GM21423 (cell line): ENCODE measurements at regions not wholly inside any gene's neighbourhood (a gene's known extent, or its start where the extent isn't known, plus 50 kb on each side); places are given as distances from the start of the nearest gene placed in this dataset.

Experiments used
- ATAC-seq: cut with Tn5 transposase; IDR thresholded peaks from one replicate; pipeline ENCODE4 v1.9.1; 2021; ENCODE audit warnings: mild to moderate bottlenecking, moderate library complexity; ENCODE audit not compliant: unreplicated experiment

DNA sequence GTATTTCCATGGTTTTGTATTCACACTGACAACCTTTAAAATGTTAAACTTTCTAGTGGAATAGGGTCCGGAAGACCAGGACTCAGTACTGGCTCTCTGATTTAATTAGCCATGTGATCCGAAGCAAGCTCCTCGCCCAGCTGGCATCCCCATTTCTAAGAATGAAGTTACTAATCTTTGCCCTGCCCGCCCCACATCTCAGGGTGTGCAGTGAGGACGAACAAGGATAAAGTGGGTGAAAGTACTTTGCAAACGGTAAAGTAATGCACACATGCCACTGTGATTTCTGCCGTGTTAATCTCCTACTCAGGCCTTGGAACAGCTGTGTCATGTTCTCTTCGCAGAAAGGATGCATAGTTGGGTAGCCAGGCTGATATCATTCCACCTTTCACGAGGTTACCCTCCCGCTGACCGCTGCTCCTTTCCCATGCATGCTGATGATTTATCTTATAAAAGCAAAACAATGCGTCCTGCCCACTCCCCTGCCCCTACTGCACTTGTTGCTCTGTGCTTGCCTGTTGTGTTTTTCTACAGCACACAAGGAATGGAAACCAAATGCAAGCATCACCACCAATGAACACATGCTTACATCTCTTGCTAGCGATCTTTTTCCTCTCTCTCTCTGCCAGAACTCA is 539.0 kb downstream of the EFNB2 start:
- ATAC-seq, result no peak

DNA sequence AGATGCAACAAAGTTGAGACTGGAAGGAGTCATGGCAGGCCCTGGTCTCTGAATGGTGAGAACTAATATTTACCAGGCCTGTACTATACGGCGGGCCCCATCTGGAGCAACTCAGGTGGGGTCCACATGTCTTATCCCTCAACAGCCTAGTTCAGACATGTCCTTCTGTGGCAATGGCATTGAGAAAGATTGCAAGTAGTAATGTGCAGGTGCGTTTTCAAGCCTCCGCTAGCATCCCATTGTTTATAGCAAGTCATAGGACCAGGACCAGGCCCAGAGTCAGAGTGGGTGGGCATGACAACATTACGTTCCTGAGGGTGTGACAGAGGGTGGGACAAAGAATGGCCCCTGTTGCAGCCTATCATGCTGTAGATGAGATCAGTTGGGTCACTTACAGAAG is 541.1 kb downstream of the EFNB2 start:
- no peak for ATAC-seq

DNA sequence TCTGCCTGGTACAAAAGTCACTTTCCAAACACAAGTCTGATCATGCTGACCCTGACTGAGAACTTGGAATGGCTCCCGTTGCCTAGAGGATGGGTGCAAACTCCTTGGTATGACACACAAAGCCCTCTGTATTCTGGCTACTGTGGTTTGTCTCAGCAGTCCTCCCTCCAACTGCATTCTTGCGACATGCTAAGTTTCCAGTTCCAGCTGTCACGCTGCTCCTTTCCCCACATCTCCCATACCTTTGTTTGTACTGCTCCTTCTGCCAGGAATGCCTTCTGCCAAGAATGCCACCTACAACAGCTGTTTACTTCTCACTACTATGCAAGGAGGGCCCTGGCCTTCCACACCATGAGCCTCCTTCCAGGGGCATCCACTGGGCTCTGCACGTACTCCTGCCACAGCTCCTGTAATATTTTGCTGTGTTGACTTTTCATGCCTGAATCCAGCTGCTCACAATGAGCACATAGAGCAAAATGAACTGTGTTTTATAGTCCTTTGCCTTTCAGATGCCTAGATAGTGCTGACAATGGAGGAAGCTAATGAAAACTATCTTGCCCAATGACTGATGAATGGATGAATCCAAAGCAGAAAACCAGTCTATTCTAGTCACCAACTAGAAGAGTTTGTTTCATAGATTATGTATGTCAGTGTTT is 543.7 kb downstream of the EFNB2 start:
- no peak for ATAC-seq

DNA sequence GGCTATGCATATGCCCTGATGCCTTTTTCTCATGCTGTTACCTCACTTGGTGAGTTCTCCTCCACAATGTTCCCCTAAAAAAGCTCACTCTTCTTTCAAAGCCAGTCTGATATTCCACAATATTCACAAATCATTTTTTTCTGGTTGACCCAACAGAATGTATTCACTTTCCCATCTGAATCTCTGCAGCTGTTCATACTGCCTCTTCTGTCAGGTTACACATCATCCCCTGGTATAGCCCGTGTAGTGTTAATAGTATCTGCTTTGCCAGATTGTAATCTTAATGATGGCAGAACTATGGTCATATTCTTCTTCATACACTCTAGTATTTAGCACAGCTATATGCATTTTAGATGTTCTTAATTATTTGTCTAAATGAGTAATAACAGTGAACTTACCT is 544.3 kb downstream of the EFNB2 start:
- ATAC-seq, result no peak

DNA sequence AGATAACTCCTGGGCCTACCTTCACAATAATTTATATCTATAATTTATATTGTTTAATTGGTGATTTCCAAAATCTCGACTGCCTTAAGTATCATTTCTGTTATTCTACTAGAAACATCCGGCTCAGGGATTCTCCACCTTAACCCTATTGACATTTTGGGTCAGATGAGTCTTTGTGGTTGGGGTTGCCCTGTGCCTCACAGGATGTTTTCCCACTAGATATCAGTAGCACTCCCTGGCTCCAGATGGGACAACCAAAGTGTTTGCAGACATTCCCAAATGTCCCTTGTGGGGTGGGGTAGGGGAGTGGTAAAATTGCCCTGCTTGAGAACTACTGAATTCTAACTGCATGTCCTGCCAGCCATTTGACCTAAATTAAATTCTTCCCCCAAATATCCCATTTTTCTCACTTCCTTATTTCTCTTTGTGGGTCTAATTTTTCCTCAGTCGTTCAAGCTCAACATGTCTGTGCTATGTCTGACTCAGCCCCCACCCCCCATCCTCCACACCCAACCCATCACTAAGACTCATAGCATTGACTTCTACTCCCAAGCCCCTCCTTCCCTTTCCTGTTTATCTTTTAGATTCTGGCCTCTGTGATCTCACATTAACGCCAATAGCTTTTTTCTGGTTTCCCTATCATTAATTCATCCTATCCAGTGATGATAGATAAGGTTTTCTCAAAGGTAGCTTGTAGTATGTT is 545.1 kb downstream of the EFNB2 start:
- ATAC-seq, result no peak

DNA sequence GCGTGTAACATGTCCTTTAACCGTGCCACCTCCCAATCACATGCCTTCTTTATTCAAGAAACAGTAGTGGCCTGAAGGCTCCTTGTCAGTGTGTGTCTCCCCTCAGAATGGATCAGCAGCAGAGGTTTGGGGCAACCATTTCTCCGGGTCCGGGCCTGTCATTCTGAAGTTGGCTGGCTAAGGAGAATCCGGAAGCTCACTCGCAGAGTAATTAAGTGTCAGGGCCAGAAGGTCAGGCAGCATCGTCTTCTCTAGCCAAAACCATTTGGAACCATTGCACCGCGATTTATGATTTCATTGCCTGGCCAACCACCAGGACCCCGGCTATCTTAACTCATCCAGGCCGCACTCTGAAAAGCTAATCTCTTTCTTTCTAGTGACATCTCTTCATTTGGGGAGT is 550.8 kb downstream of the EFNB2 start:
- no peak for ATAC-seq

DNA sequence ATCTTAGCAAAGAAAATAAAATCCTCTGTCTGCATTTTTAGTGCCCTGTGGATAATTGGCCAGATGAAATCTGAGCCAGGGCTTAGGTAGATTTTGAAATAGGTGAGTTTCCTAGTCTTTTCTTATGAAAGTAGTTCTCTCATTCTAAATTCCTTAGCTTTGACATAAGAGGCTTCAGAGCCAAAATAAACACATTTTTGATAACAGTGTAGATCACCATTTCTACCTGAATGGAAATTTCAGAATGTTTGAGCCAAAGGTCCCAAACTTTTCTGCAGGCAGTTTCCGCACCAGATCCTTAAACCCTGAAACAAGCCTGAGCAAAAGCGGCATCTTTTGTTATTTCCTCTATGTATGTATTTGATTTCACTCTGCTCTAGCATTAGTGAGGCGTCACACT is 551.2 kb downstream of the EFNB2 start:
- ATAC-seq, result no peak

DNA sequence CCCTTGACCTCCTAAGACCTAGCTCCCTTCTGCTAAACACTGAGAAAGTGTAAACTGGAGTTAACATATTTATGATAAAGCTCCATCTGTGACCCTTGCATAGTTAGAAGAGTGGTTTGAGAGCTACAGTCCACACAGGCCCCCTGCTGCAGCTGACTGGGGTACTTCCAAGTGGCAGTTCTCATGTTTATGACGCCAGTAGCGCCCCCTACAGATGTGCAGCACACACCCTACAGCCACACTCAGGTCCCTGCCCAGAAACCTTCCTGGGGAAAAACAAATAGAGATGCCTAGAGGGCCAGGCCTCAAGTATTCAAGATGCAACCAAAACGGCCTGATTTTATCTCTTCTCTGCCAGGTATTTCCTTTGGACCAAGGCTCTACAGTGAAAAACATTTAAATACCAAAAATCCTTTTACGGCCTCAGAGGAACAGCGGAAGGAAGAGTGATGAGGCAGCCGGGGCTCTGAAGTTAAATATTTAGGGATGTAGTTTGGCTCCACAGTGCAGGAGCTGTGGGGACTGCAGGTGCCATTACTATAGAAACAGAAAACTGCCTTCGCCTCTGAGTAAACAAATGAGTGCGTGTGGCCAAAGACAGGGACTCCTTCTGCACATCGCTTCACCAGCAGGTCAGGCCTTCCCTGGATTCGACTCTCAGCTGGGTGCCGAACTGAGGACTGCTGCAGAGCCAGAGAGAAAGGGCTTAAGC is 553.1 kb downstream of the EFNB2 start:
- ATAC-seq, result no peak

DNA sequence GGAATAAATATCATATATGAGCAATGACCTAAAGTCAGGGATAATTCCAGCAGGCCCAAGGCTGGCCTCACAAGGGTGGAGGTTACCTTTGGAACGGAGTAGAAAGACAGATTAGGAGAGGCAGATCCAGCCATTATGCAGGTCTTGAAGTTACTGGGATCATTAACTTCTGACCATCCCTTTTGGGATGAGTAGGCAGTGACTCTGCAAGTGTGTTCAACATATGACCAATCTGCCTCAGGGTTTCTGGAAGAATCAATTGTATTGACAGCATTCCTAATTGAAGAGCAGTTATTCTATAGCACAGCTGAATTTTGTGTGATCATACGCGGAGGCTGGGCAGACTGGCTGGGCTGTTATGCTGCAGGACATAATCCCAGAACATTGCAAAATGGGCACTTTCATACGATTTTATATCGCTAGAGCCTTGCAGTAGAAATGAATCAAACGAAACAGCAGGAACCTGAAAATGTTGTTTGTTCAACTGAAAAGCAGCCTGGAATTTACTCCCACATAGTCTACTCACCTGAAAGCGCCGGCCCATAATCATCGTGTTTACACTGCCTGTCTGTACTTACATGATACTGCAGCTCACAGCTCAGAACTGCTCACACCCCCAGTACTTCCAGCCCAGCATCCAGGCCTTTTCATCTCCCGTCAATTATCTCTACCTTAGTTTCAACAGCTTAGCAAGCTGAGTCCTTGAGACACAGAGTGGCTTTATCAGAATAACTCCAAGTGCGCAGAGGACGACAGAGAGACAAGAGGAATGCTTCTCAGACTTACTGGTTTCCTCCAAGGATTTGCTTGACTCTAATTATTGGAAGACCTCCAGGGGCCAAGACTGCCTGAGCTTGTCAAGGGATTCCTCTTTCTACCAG is 556.1 kb downstream of the EFNB2 start:
- ATAC-seq, result no peak

DNA sequence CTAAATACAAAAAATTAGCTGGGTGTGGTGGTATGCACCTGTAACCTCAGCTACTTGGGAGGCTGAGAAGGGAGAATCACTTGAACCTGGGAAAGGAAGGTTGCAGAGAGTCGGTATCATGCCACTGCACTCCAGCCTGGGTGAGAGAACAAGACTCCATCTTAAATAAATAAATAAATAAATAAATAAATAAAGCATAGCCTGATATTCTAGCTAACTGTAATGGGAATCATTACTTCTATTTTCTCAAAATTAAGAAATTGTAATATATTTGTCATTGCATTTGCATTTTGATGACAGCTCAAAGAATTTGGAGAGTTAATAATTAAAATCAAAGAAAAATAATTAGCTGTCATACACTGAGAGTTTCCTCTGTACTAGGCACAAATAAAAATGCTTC is 561.1 kb downstream of the EFNB2 start:
- ATAC-seq, result no peak

DNA sequence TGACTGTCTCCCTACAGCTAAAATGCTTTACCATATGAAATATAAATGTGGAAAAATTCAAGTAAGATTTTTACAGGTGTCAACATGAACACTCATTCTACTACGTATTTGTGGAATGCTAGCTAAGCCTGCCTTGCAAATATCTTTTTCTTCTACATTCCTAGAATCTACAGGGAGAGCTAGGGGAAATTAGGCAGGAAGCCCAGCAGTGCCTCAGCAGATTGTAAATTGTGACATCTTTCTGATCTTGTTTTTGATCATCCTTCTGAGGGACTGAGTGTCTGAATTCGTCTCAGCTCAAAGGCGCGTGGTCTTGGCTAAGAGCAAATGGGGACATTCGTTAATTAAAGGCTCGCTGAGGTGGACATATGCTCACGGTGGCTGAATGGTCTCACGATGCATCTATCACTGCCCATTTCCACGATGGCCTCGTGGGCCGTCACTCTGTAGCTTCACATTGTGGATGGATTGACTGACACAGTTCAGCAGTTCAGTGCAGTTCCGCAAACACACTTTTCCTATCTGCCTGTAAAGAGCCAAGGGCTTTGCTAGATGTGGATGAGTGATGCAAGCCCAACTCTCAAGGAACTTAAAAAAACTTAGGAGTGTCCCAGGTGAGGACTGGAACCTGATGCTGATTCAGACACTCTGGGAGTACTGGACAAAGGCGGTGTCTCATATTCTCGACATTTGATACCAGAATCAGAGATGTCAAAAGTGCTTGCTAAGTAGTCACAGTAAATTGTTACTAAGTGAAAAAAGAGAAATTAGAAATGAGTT is 562.5 kb downstream of the EFNB2 start:
- no peak for ATAC-seq

DNA sequence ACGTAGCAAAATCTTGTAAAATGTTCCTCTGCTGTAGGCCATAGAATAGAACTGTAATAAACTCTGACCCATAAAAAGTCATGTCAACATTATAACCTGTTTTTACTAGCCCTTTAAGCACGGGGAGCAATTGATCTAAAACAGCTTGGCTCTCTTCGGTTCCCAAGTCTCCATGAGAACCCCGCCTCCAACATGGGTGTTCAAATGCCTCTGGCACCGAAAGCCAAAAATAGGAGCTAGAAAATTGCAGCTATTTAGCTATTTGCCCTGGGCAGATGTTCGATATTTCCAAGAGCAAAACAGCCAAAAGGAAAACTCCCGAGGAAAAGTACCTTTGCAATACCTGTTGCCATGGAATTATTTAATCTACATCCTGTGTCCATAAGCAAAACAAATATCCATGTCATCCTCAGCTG is 563.1 kb downstream of the EFNB2 start:
- no peak for ATAC-seq

DNA sequence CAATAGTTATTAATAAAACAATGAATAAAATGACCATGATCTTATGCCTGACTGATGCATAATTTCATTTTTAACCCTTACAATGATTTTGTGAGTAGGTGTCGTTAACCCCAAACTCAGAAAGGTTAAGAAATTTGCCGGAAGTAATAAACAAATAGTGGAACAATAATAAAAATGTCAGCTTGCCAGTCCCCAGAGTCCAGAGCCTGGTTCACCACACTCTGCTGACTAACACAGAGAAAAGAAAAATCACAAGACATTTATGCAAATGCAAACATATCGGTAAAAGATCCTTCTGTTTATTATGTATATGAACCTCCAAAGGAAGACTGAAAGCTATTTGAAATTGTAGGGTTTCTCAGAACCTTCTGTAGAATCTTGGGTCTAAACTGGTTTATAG is 563.7 kb downstream of the EFNB2 start:
- no peak for ATAC-seq

DNA sequence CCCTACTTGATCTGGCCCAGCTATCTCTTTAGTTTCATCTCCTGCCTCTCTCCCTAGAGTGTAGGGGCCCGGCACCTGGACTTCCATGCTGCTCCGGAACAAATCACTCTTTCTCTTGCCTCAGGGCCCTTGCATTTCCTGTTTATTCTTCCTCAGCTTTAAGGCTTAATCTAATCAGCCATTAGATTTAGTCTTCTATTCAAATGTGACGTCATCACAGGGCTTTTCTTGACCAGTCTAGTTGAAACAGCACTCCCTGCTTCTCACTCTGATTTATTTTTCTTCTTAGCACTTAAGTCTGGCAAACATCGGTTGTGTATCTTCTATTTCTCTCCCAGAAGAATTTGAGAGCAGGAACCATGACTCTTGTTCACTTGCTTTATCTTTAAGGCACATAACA is 564.1 kb downstream of the EFNB2 start:
- ATAC-seq, result no peak

DNA sequence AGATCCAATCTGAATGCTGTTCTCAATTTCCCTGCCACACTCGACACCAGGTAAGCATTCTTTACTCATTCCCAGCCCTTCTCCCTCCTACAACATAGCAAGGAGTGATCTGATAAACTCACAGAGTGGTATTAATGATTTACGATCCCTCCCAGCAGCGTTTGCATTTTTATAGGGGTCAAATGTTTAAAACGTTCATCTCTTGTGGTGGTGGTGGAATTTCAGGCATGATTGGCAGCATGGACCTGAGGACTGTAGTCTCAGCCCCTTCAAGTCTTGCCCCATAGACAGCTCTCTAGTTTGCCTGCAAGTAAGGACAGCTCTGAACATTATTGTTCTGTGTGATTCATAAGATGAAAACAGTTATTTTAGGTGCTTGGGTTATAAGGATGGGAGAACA is 565.7 kb downstream of the EFNB2 start:
- no peak for ATAC-seq

DNA sequence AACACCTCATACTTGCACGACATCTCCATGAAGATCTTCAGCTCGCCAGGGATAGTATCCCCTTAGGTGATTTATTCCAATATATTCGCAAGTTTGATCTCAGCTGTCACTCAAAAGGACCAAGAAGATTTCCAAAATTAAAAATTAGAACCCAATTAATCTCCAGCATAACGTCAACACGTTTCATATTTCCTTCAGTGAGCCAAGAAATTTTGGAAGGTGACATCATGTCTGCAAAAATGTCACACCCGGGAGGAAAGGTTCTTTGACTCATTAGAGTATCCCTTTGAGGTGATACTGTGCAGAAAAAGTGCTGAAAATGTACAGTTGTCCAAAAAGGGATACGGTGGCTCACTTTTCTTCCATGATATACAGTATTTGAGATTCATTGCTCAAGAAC is 569.6 kb downstream of the EFNB2 start:
- no peak for ATAC-seq

DNA sequence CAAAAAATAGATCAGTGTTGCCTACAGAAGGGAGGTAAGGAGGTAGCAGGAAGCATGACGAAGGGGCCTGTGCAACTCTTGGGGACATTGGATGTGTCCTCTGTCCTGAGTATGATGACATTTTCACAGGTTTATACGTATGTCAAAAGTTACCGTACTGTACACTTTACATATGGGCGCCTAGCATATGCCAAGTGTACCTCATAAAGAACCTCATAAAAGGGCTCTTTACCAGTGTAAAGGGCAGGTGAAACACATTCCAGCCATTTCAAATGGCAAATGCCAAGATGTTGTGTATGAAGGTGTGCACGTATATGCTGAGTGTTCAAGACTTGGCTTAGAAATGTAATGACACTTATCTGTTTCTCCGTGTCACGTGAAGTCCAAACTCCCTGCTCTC is 573.4 kb downstream of the EFNB2 start:
- ATAC-seq, result no peak

DNA sequence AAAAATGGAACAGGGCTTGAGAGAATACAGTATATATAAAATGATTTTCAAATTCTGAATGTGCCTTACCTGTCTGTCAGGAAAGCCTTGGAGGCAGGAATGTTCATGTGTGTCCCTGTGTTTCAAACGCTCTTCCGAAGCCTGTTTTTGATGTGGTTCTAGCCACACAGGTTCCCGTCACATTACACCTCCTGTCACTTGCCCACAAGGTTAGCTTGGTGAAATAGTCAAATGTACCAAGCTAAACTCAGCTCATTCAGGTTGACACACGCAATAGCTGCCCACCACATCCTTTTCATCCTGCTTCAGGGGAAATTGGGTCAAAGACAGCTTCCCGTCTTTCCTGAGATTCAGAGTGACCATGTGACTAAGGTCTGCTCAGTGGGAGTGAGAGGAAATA is 574.0 kb downstream of the EFNB2 start:
- no peak for ATAC-seq

DNA sequence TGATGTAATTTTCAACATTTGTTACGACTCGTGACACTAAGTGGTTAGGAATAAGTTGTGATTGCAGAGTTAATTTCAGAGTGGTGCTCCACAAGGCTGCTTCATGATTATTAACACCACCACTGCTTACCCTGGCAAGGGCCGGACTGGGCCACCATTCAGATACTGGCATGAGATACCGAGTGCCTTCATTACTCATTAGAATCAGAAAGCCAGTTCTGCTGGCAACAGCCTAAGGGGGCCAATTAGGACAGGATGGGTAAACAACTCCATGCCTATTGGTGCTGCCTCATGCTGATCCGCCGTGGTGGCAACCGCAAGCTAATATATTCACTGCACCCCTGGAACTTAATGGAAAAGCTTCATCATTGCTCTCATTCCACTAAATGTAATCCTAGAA is 575.1 kb downstream of the EFNB2 start:
- ATAC-seq, result no peak

DNA sequence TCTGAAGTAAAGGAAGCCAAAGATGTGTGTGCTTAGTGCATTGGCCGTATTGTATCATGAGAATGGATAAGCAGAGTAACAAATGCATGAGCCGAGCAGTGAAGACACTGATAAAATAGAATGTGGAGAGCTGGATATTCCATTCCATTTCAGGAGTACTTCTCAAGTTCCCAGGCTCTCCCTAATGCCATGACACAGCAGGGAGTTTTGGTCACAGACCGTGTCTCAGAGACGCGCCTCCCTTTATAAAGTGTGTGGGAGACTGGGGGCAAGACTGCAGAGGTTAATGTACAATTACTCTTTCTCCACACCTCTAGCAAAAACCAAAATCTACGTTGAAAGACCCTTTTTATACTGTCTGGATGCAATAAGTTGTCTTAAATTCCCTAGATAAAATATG is 575.6 kb downstream of the EFNB2 start:
- no peak for ATAC-seq
